ENCODE measurements at regions not wholly inside any gene's neighbourhood (a gene's known extent, or its start where the extent isn't known, plus 50 kb on each side); places are given as distances from the start of the nearest gene placed in this dataset.

- DNase-seq (ENCODE audit: low read depth): no peak
Observed at GRCh38 chr2:33877348-33878016, 278.4 kb upstream of the FAM98A start.

GRCh38 chr2:33873076-33873605, 274.0 kb upstream of the FAM98A start:
- DNase-seq (ENCODE audit: low read depth): no peak

GRCh38 chr2:33859811-33860461, 260.8 kb upstream of the FAM98A start:
- DNase-seq (ENCODE audit: low read depth): no peak

- no peak for DNase-seq (ENCODE audit: low read depth)
Observed at GRCh38 chr2:33859176-33859575, 260.1 kb upstream of the FAM98A start.

- DNase-seq (ENCODE audit: low read depth): no peak
Observed at GRCh38 chr2:33848486-33848885, 249.4 kb upstream of the FAM98A start.

GRCh38 chr2:33839791-33840190, 240.7 kb upstream of the FAM98A start:
- no peak for DNase-seq (ENCODE audit: low read depth)

- no peak for DNase-seq (ENCODE audit: low read depth)
Observed at GRCh38 chr2:33836628-33837027, 237.5 kb upstream of the FAM98A start.

GRCh38 chr2:33835911-33836310, 236.8 kb upstream of the FAM98A start:
- DNase-seq (ENCODE audit: low read depth): no peak

GRCh38 chr2:33822964-33823363, 223.9 kb upstream of the FAM98A start:
- no peak for DNase-seq (ENCODE audit: low read depth)

GRCh38 chr2:33812707-33813106, 213.6 kb upstream of the FAM98A start:
- DNase-seq (ENCODE audit: low read depth): no peak

GRCh38 chr2:33810046-33810835, 211.1 kb upstream of the FAM98A start:
- DNase-seq (ENCODE audit: low read depth): no peak

- DNase-seq (ENCODE audit: low read depth): no peak
Observed at GRCh38 chr2:33806041-33806440, 206.9 kb upstream of the FAM98A start.

- DNase-seq (ENCODE audit: low read depth): no peak
Observed at GRCh38 chr2:33804155-33804554, 205.1 kb upstream of the FAM98A start.

GRCh38 chr2:33796511-33796910, 197.4 kb upstream of the FAM98A start:
- no peak for DNase-seq (ENCODE audit: low read depth)

GRCh38 chr2:33791625-33792024, 192.5 kb upstream of the FAM98A start:
- DNase-seq (ENCODE audit: low read depth): no peak

GRCh38 chr2:33788044-33788443, 188.9 kb upstream of the FAM98A start:
- no peak for DNase-seq (ENCODE audit: low read depth)

- no peak for DNase-seq (ENCODE audit: low read depth)
Observed at GRCh38 chr2:33786881-33787280, 187.8 kb upstream of the FAM98A start.

- DNase-seq (ENCODE audit: low read depth): no peak
Observed at GRCh38 chr2:33785201-33786106, 186.4 kb upstream of the FAM98A start.

- DNase-seq (ENCODE audit: low read depth): no peak
Observed at GRCh38 chr2:33784488-33784887, 185.4 kb upstream of the FAM98A start.

GRCh38 chr2:33782395-33783230, 183.5 kb upstream of the FAM98A start:
- no peak for DNase-seq (ENCODE audit: low read depth)

- DNase-seq (ENCODE audit: low read depth): no peak
Observed at GRCh38 chr2:33777786-33778185, 178.7 kb upstream of the FAM98A start.
